CD4-positive, alpha-beta T cell (primary cell): ENCODE measurements at regions not wholly inside any gene's neighbourhood (a gene's known extent, or its start where the extent isn't known, plus 50 kb on each side); places are given as distances from the start of the nearest gene placed in this dataset.

ENCODE experiments used
- ATAC-seq: fragments of 200-7000 bp; cut with Tn5 transposase; one replicate; pipeline ENCODE4 v1.10.0; 2022; ENCODE audit warnings: mild to moderate bottlenecking; ENCODE audit not compliant: poor library complexity
- CTCF ChIA-PET: fragments of 350-600 bp; sonication (Branson Sonifier 250); formaldehyde crosslinking; loops from one replicate; lab custom pipeline; 2021; ENCODE audit warnings: antibody characterized with exemption, inconsistent platforms; lab: Charles Lee
- POLR2A ChIA-PET: fragments of 350-600 bp; sonication (Branson Sonifier 250); formaldehyde crosslinking; loops from one replicate; lab custom pipeline; 2021; ENCODE audit warnings: antibody characterized with exemption, inconsistent platforms; lab: Charles Lee
- DNase-seq, 14 experiments: peaks; one replicate each; pipeline ENCODE4 v3.0.0-alpha.2; 2013 to 2020; ENCODE audit warnings: mixed read lengths in 2 of 14
- H3K27ac ChIP-seq, 2 donors: one replicate each; pipeline versions ENCODE4 v1.5.1 to v1.7.0; 2013; ENCODE audit warnings: low read length in 2 of 2, low read depth in 1 of 2, mild to moderate bottlenecking in 1 of 2
- H3K27me3 ChIP-seq, 2 experiments: 1 replicate in 1 of 2; 2 replicates in 1 of 2; pipeline versions ENCODE4 v1.6.1 to v1.7.0; 2013; ENCODE audit warnings: low read length in 2 of 2, control low read depth in 1 of 2, mild to moderate bottlenecking in 1 of 2, moderate library complexity in 1 of 2; ENCODE audit not compliant: insufficient read depth in 2 of 2, control insufficient read depth in 1 of 2
- H3K36me3 ChIP-seq: one replicate; pipeline ENCODE4 v1.6.1; 2013; ENCODE audit warnings: low read length, control low read depth; ENCODE audit not compliant: insufficient read depth
- H3K4me1 ChIP-seq: one replicate; pipeline ENCODE4 v1.6.1; 2013; ENCODE audit warnings: low read length, control low read depth; ENCODE audit not compliant: insufficient read depth
- H3K4me3 ChIP-seq: one replicate; pipeline ENCODE4 v1.5.1; 2013; ENCODE audit warnings: mild to moderate bottlenecking, low read length, moderate library complexity
- H3K9me3 ChIP-seq, 2 experiments: 1 replicate in 1 of 2; 2 replicates in 1 of 2; pipeline versions ENCODE4 v1.6.1 to v1.7.0; 2013; ENCODE audit warnings: low read length in 2 of 2, mild to moderate bottlenecking in 2 of 2, control low read depth in 1 of 2, moderate library complexity in 1 of 2; ENCODE audit not compliant: control insufficient read depth in 1 of 2, insufficient read depth in 1 of 2
- H3K27ac Mint-ChIP-seq: one replicate; pipeline ENCODE4 v1.8.0; 2020; ENCODE audit warnings: mixed read lengths
- H3K27me3 Mint-ChIP-seq: one replicate; pipeline ENCODE4 v1.8.0; 2021; ENCODE audit warnings: mixed read lengths
- H3K36me3 Mint-ChIP-seq: one replicate; pipeline ENCODE4 v1.8.0; 2021; ENCODE audit warnings: low read depth, mixed read lengths
- H3K4me1 Mint-ChIP-seq: one replicate; pipeline ENCODE4 v1.8.0; 2021; ENCODE audit warnings: low read depth, mixed read lengths
- H3K4me3 Mint-ChIP-seq: one replicate; pipeline ENCODE4 v1.8.0; 2020; ENCODE audit warnings: mild to moderate bottlenecking, mixed read lengths
- H3K9me3 Mint-ChIP-seq: one replicate; pipeline ENCODE4 v1.8.0; 2020; ENCODE audit warnings: mixed read lengths
- intact Hi-C, 2 experiments: fragments of 100-400 bp; cut with DNase I in 1 of 2; cut with micrococcal nuclease in 1 of 2; formaldehyde crosslinking; loops; one replicate each; pipeline versions ENCODE4 v1.15.1 to v1.9.0; 2023 to 2025; cut with DNase I, micrococcal nuclease
- TF ChIP-seq, protein P1 (sequence below): fragments of 200-600 bp; IDR thresholded peaks from one replicate; pipeline ENCODE4 v1.8.0; 2022; ENCODE audit warnings: antibody characterized with exemption, mild to moderate bottlenecking

DNA sequence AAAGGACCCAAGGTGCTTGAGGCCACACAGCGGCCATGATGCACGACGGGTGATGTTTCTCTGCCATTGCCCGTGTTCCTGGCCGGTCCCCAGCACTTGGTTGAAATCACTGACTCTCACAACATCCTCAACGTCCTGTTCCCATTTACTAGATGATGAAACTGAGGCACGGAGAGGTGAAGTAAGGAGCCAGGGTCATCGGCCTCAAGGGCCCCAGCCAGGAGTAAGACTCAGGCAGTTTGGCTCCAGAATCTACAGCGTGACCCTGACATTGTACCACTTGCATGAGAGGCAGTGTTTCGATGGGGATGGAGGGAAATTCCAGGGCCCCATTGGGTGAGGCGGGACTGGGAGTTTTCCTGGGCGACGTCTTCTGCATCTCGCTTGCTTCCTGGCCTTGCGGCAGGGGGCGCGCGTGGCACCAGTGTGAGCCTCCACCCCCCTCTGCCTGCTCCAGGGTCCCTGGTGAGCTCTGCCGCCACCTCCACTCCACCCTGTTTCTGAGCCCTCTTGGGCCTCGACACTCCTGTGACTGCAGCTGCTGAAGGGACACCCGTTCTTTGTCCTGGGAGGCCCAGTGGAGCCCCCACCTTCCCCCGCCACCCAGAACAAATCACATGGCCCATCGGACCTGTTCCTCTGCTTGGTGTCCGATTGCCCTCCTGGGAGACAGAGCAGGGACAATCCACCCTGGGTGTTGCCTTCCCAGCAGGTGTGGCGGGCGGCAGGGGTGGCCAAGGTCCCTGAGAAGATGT is 133.0 kb upstream of the GSE1 start:
- Histone ChIP-seq H3K9me3 (no peaks in the 10 kb centered on the region), H3K4me1 (no peaks in the 10 kb centered on the region), H3K36me3 (no peaks in the 10 kb centered on the region), H3K27me3 (no peaks in the 10 kb centered on the region), H3K4me3 (no peak overlapping the region), H3K27ac (no peak overlapping the region)
- Mint-ChIP-seq H3K36me3 (no peaks in the 10 kb centered on the region), H3K9me3 (no peaks in the 10 kb centered on the region), H3K27ac (no peak overlapping the region), H3K4me3 (no peak overlapping the region), H3K27me3 (no peaks in the 10 kb centered on the region), H3K4me1 (no peaks in the 10 kb centered on the region)
- DNase-seq (peak in 3 of 14 experiments; percentile 25 to 43 (median 32)), ATAC-seq (no peak)
- CTCF ChIA-PET: no interaction called here
- intact Hi-C loops: no loop called here
- TF ChIP-seq, protein P1, sequence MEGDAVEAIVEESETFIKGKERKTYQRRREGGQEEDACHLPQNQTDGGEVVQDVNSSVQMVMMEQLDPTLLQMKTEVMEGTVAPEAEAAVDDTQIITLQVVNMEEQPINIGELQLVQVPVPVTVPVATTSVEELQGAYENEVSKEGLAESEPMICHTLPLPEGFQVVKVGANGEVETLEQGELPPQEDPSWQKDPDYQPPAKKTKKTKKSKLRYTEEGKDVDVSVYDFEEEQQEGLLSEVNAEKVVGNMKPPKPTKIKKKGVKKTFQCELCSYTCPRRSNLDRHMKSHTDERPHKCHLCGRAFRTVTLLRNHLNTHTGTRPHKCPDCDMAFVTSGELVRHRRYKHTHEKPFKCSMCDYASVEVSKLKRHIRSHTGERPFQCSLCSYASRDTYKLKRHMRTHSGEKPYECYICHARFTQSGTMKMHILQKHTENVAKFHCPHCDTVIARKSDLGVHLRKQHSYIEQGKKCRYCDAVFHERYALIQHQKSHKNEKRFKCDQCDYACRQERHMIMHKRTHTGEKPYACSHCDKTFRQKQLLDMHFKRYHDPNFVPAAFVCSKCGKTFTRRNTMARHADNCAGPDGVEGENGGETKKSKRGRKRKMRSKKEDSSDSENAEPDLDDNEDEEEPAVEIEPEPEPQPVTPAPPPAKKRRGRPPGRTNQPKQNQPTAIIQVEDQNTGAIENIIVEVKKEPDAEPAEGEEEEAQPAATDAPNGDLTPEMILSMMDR: no peak
- POLR2A ChIA-PET: no interaction called here

DNA sequence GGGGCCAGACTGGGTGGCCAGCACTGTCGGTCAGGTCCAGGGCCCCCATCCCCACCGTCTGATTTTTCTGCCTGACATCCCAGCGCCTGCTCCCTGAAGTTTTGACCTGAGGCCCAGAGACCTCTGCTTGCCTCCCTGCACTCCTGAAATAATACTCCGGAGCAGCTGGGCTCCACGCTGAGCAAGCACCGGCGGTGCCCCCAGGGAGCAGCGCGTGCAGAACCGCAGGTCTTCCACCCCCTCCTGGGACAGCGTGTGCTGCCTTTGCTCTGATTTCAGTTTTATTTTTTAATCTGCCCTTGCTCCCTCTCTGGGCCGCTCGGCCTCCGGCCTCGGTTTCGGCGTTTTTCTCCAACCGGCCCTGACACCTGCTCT is 132.4 kb upstream of the GSE1 start:
- Mint-ChIP-seq H3K27ac (no peak overlapping the region), H3K4me3 (no peak overlapping the region), H3K4me1 (no peaks in the 10 kb centered on the region), H3K36me3 (no peaks in the 10 kb centered on the region), H3K9me3 (no peaks in the 10 kb centered on the region), H3K27me3 (no peaks in the 10 kb centered on the region)
- POLR2A ChIA-PET: no interaction called here
- no peaks in the 10 kb centered on the region for H3K4me1 ChIP-seq
- H3K4me3 ChIP-seq: no peak overlapping the region
- H3K27ac ChIP-seq: no peak overlapping the region
- intact Hi-C loops: no loop called here
- DNase-seq (no peak), ATAC-seq (no peak)
- H3K36me3 ChIP-seq: no peaks in the 10 kb centered on the region
- H3K27me3 ChIP-seq: no peaks in the 10 kb centered on the region
- TF ChIP-seq, protein P1: no peak
- no peaks in the 10 kb centered on the region for H3K9me3 ChIP-seq
- CTCF ChIA-PET: no interaction called here

DNA sequence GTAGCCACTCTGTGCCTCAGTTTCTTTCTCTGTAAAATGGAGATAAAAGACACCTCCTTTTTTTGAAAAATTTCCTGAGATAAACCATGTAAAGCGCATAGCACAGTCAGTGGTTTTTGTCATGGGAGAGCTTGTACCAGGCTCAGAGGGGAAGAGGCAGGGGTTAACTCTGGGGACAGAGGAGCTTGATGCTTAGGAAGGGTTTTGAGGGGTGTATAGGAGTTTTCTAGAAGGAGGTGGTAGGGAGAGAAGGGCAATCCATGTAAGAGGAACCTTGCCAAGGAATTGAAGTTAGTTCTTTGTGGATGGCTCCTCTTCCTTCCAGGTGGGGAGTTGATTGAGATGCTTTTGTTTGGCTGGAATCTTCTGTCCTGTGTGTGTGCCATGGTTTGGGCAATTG is 131.9 kb upstream of the GSE1 start:
- Mint-ChIP-seq H3K4me1 (no peaks in the 10 kb centered on the region), H3K27ac (no peak overlapping the region), H3K4me3 (no peak overlapping the region), H3K27me3 (no peaks in the 10 kb centered on the region), H3K9me3 (no peaks in the 10 kb centered on the region), H3K36me3 (no peaks in the 10 kb centered on the region)
- Histone ChIP-seq H3K36me3 (no peaks in the 10 kb centered on the region), H3K4me1 (no peaks in the 10 kb centered on the region), H3K9me3 (no peaks in the 10 kb centered on the region), H3K27ac (no peak overlapping the region), H3K4me3 (no peak overlapping the region), H3K27me3 (no peaks in the 10 kb centered on the region)
- TF ChIP-seq, protein P1: no peak
- no peak for DNase-seq
- CTCF ChIA-PET: interaction anchor here (0.5 kb wide), 1 partner anchor 38 kb away, joined by 4 read pairs; no protein-coding TSS in a partner anchor
- ATAC-seq: no peak
- POLR2A ChIA-PET: no interaction called here
- intact Hi-C loops: no loop called here
